Hematopoietic multipotent progenitor cell treated with erythropoietin and hydrocortisone succinate and interleukin-3 and kit ligand, for 17 days (in vitro differentiated cells): ENCODE measurements at regions not wholly inside any gene's neighbourhood (a gene's known extent, or its start where the extent isn't known, plus 50 kb on each side); places are given as distances from the start of the nearest gene placed in this dataset.

ENCODE experiments used
- DNase-seq: peaks from one replicate; pipeline ENCODE4 v3.0.0-alpha.2; 2015; ENCODE audit warnings: low spot score

DNA sequence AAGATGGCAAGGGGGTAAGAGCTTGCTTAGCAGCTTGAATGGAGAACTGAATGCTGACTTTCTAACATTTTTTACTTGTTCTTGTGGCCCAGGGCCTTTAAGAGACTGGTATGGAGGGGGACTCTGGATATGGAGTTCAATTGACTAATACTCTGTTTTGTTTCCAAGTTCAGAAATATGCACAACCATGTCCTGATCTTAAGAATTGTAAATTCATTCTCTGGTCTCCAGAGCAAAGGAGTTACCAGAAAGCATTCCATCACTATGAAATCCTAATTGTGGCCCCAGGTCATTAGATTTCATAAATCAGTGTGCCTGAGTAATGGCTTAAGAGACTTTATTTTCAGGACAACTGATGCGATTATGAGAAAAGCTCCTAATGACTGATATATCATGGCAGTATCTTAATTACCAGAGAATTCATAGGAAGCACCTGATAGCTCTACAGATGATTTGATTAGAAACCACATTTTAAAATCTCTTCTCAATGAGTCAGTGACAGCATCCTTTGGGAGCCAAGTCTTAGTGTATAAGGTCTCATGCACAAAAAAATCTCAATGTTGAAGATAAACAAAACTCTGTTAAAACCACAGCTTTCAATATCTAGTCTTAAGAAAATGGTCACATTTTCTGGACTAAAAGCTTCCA, 613.6 kb upstream of the KLF4 start:
- DNase-seq, result no peak

GRCh38 chr9:108101410-108101809, 611.8 kb upstream of the KLF4 start:
- DNase-seq, result no peak

DNA sequence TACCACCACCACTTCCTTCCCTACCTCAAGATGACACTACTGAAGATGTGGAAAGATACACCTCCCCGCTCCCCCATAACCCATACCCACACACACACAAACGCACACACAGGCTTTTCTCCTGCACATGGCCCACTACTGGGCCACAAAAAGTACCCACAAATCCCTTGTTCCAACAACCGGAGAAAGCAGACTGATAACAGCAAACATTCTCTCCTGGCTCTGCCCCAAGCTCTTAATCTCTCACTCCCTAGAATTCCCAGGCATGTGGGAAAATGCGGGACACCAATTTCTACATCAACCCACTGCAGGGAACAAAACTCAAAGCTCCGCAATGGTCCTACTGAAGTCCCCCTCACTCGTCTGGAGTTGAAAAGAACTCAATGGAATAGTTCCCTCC, 611.0 kb upstream of the KLF4 start:
- no peak for DNase-seq

- DNase-seq, result no peak
Observed at GRCh38 chr9:108099854-108100253, 610.3 kb upstream of the KLF4 start.

- DNase-seq, result no peak
Observed at GRCh38 chr9:108095496-108095895, 605.9 kb upstream of the KLF4 start.

- DNase-seq, result no peak
Observed at GRCh38 chr9:108094676-108094993, 605.1 kb upstream of the KLF4 start.

- peak; percentile 97 for DNase-seq
Observed at GRCh38 chr9:108093773-108094675, 604.5 kb upstream of the KLF4 start.

DNA sequence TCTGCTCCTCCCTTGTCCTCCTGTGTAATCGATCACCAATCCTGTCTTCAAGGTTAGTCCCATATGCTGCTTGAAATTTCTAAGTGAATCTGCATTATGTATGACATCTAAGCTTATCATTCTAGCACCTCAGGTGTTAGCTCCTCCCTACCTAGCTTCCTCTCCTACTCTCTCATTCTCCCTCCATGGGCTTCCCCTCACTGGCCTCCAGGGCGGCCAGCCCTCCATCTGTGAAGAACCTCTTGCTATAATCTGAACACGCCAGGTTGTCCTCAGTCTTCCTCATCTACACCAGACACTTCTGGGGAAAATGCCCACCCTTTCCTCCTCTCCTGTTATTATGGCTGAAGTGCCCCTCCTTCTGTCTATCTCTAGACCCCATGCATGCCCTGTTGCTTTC, 599.3 kb upstream of the KLF4 start:
- DNase-seq, result no peak

DNA sequence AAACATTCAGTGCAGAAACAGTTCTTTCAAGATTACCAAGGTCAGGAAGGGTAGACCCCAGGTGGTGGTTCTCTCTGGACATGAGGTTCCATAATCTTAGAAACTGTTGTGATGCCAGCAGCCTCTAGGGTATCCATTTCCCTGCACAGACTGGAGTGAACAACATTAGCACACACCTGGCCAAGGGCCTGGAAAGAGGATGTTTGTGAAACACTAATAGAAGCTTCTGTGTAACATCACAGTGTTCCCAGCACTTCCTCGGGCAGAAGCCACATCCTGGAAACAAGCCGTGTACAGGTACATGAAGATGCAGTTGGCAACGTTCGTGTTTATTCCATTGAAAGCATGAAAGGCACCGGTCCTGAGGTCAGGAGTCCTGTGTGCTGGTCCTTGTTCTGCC, 598.2 kb upstream of the KLF4 start:
- DNase-seq, result no peak

- DNase-seq, result no peak
Observed at GRCh38 chr9:108086624-108087023, 597.1 kb upstream of the KLF4 start.

DNA sequence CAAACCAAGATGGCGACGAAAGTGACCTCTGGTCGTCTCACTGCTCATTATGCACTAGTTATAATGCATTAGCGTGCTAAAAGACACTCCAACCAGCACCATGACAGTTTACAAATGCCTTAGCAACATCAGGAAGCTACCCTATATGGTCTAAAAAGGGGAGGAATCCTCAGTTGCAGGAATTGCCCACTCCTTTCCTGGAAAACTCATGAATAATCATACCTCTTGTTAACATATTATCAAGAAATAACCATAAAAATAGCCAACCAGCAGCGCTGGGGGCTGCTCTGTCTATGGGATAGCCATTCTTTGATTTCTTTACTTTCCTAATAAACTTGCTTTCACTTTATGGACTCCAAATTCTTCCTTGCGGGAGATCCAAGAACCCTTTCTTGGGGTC, 595.7 kb upstream of the KLF4 start:
- DNase-seq, result no peak

GRCh38 chr9:108083796-108084352, 594.3 kb upstream of the KLF4 start:
- no peak for DNase-seq

DNA sequence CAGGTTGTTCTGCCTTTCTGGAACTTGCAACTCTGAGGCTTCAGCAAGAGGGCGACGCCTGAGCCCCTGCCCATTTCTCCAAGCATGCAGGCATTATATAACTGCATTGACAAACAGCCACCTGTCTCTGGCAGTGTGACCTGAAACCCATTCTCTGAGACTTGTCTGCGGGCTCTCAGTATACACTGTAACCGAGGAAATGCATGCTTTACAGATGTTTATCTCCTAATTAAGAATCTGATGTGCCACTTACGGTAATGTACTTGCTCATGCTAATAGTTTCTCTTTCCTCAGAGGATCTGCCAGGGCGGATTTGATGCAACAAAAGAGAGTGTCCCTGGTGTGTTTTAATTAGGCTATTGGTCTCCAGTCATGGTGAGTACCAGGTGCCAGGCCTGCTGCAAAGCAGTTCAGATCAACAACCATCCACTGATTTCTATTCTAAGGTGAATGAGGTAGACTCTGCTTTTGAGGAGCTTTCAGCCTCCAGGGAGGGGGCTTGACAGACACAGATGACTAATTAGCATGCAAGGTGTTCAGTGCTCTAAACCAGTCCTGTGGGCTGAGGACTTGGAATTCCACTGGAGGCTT, 593.7 kb upstream of the KLF4 start:
- no peak for DNase-seq

DNA sequence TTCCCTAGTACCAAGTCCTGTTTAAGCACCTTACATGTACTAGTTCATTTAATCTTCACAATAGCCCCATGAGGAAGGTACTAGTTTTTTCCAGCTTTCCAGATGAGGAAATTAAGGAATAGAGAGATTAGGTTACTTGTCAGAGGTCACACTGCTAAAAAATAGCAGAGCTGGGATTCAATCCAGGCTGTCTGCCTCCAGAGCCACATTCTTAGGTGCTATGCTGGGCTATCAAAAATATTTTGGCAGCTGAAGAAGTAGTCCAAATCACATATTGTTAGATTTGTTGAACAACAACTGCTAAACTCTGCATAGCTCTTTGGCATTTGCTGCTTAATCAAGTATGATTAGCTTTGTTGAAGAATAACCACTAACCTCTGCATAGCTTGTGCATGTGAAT, 591.5 kb upstream of the KLF4 start:
- DNase-seq, result no peak

DNA sequence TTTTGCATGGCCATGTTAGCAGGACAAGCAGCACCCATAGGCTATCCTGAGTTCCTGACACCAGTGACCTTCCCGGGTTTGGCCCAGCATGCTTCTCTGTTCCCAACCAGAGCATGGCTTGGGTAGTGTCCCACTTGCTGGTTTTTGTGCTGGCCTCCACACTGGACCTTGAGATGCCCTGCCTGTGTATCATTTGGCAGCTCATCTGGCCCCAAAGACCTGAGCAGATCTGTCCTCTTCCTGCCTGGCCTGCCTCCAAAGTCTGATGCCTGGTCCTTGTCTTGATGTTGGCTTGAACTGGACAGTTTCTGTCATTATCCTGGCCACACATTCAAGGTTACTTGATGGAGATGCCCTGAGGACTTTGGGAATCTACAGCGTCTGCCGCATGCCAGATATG, 590.7 kb upstream of the KLF4 start:
- DNase-seq, result no peak

DNA sequence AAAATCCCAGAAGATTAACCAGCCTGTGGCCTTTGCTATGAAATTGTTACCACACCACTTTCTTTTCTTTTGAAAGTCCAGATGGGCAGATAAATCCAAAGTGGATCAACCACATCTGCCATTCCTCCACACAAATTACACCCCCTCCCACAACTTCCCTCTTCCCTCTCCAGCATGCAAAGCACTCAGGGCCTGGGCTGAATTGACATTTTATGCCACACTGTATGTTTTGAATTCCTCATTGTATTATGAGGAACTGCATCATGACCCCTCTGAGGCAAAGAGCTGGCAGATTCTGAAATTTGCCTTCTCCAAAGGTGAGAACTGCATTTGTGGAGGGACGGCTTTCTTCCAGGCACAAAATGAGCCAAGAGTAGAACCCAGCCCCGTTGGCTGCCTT, 589.2 kb upstream of the KLF4 start:
- no peak for DNase-seq

DNA sequence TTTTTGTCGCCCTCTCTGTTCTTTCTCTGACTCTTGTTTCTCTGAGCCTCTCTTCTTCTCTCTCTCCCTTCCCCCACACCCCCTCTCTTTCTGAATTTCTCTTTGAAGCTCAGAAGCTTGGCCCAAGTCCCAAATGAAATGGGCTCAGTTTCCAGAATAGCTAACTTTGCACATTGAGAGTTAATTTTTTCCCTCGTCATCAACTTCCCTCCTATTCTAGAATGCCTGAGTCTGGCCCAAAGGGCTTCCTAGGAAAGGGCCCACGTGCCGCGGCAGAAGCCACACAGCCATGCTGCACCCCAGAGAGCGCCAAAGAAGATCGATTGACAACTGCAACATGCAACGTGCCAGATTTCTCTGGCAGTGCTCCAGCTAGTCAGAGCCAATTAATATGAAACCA, 588.8 kb upstream of the KLF4 start:
- no peak for DNase-seq

DNA sequence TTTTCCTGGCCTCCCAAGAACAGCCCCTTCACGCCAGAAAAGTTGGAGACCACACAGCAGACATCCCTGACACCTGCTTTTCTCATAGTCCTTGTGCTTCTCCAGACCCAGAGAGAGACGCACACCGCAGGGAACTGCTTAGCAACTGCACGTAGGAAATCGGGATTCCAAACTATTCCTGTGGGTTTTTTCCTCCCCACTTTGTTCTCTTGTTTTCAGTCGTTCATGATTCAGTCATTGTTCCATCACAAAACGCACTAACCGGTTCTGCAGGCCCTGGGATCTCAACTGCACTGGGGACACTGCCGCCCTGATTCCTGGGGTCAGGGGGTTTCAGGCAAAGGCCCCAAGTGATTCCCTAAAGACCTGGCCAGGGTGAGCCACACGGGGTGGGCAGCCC, 588.0 kb upstream of the KLF4 start:
- no peak for DNase-seq

DNA sequence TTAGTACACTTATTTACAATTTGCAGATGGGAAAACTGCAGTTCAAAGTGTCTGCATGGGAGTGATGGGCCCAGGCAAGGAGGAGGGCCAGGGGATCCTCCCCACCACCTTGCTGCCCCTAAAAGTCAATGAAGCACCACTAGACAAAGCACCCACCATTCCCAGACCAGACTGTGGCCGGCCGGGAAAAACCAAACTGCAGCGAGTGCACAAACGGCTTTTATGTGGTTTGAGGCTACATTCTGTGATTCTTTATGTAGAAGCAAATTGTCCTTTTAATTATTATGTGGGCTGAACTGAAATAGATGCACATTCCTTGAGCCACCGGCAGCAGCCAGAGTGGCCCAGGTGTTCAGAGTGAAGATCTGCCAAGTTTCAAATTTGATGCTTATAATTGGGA, 585.3 kb upstream of the KLF4 start:
- DNase-seq, result no peak

GRCh38 chr9:108073823-108074222, 584.3 kb upstream of the KLF4 start:
- DNase-seq, result no peak

DNA sequence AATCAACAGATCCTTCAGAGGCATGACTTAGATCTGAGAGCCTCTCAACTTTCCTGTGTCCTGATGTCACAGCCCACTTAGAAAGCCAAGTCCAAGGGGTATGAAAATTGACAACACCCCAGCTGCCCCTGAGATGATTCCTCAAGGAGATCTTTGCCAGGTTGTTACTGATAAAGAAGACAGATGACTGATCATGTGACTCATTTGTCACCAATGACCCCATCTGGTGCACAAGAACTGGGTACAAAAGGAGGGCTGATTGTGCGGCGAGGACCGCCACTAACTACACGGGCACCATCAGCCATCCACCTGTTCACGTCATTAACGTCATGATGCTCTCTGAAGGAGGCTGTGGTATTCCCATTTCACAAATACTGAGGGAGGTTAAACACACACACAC, 583.2 kb upstream of the KLF4 start:
- DNase-seq, result no peak

DNA sequence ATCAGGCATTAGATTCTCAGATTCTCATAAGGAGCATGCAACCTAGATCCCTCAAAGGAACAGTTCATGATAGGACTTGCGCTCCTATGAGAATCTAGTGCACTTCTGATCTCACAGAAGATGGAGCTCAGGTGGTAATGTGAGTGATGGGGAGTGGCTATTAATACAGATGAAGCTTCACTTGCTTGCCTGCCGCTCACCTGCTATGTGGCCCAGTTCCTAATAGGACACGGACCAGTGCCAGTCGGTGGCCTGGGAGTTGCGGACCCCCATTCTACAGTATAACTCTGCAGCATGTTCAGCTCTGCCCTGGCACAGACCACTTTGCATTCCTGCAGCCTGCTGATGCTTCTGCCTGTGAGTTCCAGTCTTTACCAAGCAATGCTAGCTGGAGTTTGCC, 581.3 kb upstream of the KLF4 start:
- no peak for DNase-seq

DNA sequence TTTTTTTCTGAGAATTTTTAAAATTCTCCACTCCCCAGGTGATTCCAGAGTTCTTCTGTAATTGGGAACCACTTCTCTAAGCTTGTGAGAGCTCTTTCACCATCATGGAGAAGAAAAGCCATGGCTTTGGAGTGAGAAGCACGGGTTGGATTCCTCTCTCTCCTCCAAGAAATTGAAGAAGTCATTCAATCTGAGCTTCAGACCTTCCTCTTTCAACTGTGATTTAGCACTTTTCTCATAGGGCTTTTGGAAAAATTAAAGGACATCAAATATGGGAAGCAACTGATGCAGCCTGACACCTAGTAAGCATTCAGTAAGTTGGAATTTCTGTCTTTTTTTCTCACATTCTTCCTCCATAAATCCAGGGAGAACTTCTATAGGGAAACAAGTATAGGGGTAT, 580.4 kb upstream of the KLF4 start:
- no peak for DNase-seq
